ENCODE measurements at regions not wholly inside any gene's neighbourhood (a gene's known extent, or its start where the extent isn't known, plus 50 kb on each side); places are given as distances from the start of the nearest gene placed in this dataset.

DNA sequence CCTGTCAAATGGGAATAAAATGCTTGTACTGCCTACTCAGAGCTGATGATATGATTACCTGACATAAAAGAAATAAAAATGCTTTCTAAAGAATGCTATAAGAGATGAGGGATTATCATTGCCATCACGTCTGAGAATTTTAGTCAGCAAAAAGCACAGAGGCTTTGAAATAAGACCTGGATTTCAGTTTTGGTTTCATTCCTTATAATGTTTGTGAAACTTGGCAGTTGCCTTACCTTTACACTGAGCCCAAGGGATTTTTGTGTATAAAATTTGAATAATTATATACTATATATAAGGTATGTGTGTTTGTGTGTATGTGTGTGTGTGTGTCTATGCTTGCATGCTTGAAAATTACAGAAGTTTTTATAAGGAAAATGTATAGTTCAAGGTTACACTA, 634.8 kb upstream of the BCHE start:
- no peak for DNase-seq (ENCODE audit: low read depth)
- no peak overlapping the region for H3K4me3 ChIP-seq (ENCODE audit: low read depth, low read length)
- TF ChIP-seq, protein P1, sequence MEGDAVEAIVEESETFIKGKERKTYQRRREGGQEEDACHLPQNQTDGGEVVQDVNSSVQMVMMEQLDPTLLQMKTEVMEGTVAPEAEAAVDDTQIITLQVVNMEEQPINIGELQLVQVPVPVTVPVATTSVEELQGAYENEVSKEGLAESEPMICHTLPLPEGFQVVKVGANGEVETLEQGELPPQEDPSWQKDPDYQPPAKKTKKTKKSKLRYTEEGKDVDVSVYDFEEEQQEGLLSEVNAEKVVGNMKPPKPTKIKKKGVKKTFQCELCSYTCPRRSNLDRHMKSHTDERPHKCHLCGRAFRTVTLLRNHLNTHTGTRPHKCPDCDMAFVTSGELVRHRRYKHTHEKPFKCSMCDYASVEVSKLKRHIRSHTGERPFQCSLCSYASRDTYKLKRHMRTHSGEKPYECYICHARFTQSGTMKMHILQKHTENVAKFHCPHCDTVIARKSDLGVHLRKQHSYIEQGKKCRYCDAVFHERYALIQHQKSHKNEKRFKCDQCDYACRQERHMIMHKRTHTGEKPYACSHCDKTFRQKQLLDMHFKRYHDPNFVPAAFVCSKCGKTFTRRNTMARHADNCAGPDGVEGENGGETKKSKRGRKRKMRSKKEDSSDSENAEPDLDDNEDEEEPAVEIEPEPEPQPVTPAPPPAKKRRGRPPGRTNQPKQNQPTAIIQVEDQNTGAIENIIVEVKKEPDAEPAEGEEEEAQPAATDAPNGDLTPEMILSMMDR (IDR thresholded peaks at IDR 0.05; ENCODE audit: control insufficient read depth, extremely low read depth, insufficient read depth): no peak

DNA sequence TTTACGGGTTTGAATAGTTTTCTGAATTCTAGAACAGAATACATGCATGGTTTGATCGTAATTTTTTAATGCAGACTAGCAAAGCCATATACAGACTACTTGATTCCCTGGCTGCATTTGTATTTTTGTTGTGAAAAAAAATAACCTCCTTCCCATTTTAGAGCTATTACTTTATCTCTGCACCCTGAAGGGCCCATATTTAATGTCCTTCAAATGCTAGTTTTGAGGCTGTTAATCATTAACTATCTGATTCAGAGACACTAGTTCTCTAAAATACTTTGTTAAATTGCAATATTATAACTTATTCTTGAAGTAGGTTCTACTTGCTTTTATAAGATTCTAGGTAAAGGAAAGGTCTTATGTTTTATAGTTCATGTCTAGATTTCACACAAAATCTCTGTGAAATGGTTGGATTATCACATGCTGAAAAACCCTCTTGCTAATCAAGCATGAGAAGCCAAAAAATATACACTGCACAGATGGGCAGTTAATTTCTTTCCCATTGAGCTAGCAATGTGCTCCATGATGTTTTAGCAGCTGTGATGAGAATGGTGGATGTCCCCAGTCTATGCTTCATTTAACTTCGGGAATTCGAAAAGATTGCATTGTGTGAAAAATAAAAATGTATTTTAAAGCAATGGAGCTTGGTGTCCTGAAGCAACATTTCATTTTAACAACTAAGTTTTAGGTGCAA, 634.0 kb upstream of the BCHE start:
- no peak overlapping the region for H3K4me3 ChIP-seq (ENCODE audit: low read depth, low read length)
- TF ChIP-seq, protein P1 (IDR thresholded peaks at IDR 0.05; ENCODE audit: control insufficient read depth, extremely low read depth, insufficient read depth): no peak
- DNase-seq (ENCODE audit: low read depth): no peak

DNA sequence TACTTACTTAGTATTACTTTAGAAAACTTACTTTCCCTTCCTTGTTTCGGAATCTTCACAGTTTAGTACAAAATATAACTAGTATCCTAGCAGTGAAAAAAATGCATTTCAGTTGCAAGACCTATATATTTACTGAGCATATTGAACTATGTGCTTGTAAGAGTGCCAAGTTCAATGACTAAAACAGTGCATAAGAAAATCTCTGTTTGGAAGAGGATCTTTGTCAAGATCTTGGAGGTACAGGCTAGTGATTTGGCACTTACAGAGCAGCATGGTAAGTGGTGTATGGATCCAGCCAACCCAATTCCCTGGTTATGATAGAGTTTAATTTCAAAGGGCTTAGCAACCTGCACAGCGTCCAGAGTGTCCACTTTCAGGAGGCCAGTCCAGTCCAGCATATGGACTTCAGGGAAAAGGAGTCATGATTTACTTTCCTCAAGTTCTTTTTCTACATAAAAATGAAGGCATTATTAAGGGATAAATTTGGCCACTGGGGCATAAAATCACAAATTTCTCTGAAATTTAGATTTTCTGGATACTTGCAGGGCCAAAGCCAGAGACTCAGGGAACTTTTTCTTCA, 625.8 kb upstream of the BCHE start:
- H3K4me3 ChIP-seq (ENCODE audit: low read depth, low read length): no peak overlapping the region
- no peak for DNase-seq (ENCODE audit: low read depth)
- TF ChIP-seq, protein P1 (IDR thresholded peaks at IDR 0.05; ENCODE audit: control insufficient read depth, extremely low read depth, insufficient read depth): no peak

DNA sequence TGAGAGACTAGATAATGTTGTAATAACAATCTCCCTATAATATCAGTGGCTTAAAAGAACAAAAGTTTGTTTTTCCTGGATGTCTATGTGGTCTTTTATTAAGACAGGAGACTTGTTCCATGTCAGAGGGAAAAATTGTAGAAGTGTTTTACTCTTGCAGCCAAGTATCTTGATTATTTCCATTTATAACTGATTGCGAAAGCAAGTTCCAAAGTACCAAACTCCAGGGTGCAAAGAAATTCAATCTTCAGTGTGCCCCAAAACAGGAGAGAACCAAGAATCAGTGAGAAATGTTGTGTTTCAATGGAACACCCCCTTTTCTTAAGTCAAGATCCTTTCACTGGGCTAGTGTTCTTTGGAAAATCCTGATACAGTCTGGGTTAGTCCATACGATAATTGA, 624.4 kb upstream of the BCHE start:
- DNase-seq (ENCODE audit: low read depth): no peak
- TF ChIP-seq, protein P1 (IDR thresholded peaks at IDR 0.05; ENCODE audit: control insufficient read depth, extremely low read depth, insufficient read depth): no peak
- H3K4me3 ChIP-seq (ENCODE audit: low read depth, low read length): no peak overlapping the region

DNA sequence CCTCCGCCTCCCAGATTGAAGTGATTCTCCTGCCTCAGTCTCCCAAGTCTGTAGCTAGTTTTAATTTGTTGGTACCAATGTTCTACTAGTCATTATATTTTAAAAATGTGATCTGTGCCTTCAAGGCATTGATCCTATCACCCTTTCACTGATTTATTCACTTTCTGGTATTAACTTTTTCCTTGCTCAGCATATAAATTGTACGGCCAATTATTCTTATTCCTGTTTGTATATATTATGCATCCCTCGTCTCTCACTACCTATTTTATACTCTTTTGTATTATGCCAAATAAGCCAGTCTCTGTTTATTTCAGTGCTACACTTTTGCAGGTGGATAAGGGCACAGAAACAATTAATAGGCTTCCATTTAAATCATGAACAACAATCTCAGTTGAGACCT, 620.2 kb upstream of the BCHE start:
- TF ChIP-seq, protein P1 (IDR thresholded peaks at IDR 0.05; ENCODE audit: control insufficient read depth, extremely low read depth, insufficient read depth): no peak

DNA sequence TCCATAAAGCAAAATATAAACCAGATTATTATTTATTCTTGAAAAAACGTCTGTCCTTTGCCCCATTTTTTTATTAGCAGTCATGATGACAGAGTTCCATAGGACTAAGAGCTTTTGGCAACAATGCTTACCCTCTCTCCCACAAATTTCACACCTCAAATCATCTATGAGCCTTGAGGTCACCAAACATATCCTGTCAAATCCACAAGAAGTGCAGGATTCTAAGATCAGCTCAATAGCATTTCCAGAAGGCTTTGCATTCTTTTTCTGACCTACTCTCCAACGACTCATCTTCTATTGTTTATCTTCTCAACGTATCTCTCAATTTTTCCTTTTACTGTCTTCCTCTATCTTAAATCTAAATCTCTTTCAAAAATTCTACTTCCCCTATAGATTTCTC, 619.1 kb upstream of the BCHE start:
- no peak for DNase-seq (ENCODE audit: low read depth)
- TF ChIP-seq, protein P1 (IDR thresholded peaks at IDR 0.05; ENCODE audit: control insufficient read depth, extremely low read depth, insufficient read depth): no peak
- no peak overlapping the region for H3K4me3 ChIP-seq (ENCODE audit: low read depth, low read length)

More for the DNA sequence above, 620.2 kb upstream of the BCHE start:
- no peak overlapping the region for H3K4me3 ChIP-seq (ENCODE audit: low read depth, low read length)
- no peak for DNase-seq (ENCODE audit: low read depth)

DNA sequence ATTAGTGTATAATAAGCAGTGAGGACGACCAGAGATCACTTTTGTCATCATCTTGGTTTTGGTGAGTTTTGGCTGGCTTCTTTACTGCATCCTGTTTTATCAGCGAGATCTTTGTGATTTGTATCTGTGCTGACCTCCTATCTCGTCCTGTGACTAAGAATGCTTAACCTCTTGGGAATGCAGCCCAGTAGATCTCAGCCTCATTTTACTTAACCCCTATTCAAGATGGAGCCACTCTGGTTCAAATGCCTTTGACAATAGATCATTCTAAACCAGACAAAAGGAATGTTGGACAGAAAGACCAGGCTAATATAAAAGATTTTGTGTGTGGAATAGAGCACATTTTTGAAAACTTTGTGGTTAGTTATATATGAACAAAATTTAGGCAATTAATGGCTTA, 618.5 kb upstream of the BCHE start:
- DNase-seq (ENCODE audit: low read depth): no peak
- TF ChIP-seq, protein P1 (IDR thresholded peaks at IDR 0.05; ENCODE audit: control insufficient read depth, extremely low read depth, insufficient read depth): no peak
- H3K4me3 ChIP-seq (ENCODE audit: low read depth, low read length): no peak overlapping the region
